ENCODE measurements at regions not wholly inside any gene's neighbourhood (a gene's known extent, or its start where the extent isn't known, plus 50 kb on each side); places are given as distances from the start of the nearest gene placed in this dataset.

DNA sequence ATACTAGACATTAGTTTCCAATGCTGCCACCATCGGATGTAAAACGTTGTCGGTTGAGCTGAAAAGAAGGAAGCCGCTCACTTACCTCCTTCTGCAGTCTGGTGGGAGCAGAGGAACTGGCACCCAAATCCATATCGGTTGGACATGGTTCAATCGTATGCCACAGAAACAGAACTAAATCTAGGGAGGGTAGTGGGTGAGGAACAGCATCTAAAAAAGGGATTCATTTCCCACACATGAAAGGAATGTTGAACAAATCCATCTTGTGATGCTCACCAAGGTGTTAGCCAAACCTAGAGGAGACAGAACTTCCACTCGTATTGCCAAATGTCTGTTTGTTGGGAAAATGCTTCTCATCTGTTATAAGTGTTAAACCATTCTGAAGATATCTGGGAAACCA lies 532.7 kb downstream of the NLGN4X start:
- H3K4me2 ChIP-seq (ENCODE audit: control insufficient read depth, extremely low read depth, insufficient read depth, low read depth, low read length) = no peak overlapping the region
- TF ChIP-seq EZH2 (IDR thresholded peaks at IDR 0.05; ENCODE audit: low read length) = no peak
- TF ChIP-seq, protein P1, sequence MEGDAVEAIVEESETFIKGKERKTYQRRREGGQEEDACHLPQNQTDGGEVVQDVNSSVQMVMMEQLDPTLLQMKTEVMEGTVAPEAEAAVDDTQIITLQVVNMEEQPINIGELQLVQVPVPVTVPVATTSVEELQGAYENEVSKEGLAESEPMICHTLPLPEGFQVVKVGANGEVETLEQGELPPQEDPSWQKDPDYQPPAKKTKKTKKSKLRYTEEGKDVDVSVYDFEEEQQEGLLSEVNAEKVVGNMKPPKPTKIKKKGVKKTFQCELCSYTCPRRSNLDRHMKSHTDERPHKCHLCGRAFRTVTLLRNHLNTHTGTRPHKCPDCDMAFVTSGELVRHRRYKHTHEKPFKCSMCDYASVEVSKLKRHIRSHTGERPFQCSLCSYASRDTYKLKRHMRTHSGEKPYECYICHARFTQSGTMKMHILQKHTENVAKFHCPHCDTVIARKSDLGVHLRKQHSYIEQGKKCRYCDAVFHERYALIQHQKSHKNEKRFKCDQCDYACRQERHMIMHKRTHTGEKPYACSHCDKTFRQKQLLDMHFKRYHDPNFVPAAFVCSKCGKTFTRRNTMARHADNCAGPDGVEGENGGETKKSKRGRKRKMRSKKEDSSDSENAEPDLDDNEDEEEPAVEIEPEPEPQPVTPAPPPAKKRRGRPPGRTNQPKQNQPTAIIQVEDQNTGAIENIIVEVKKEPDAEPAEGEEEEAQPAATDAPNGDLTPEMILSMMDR (optimal IDR thresholded peaks at IDR 0.05 in 1 of 3, IDR thresholded peaks at IDR 0.05 in 1 of 3, conservative IDR thresholded peaks at IDR 0.05 in 1 of 3; ENCODE audit: extremely low read depth in 1 of 3, insufficient read depth in 2 of 3, low read length in 3 of 3) = no peak
- H3K79me2 ChIP-seq (ENCODE audit: control insufficient read depth, insufficient read depth, low read length) = no peaks in the 10 kb centered on the region
- H4K20me1 ChIP-seq (ENCODE audit: control insufficient read depth, extremely low read depth, insufficient read depth, low read length) = no peaks in the 10 kb centered on the region
- H3K36me3 ChIP-seq (ENCODE audit: control insufficient read depth in 2 of 2, extremely low read depth in 1 of 2, insufficient read depth in 2 of 2, low read length in 2 of 2) = no peaks in the 10 kb centered on the region
- no peak overlapping the region for H3K4me3 ChIP-seq (ENCODE audit: control insufficient read depth in 2 of 3, extremely low read depth in 1 of 3, insufficient read depth in 2 of 3, low read depth in 1 of 3, low read length in 3 of 3)
- H3K27me3 ChIP-seq (ENCODE audit: control insufficient read depth, extremely low read depth, insufficient read depth, low read length) = no peaks in the 10 kb centered on the region
- no peaks in the 10 kb centered on the region for H3K9me3 ChIP-seq (ENCODE audit: control insufficient read depth, low read depth, low read length)
- no peak for FAIRE-seq
- no peaks in the 10 kb centered on the region for H3K9me1 ChIP-seq (ENCODE audit: control insufficient read depth, extremely low read depth, insufficient read depth, low read length)
- DNase-seq (ENCODE audit: low read depth, low spot score) = no peak
- no peak overlapping the region for H3K27ac ChIP-seq (ENCODE audit: control insufficient read depth, insufficient read depth, low read length)
- dilution Hi-C loops (cut with MboI; ENCODE audit: extremely low pct_ligation_motif_present, low sequenced_read_pairs) = no loop called here
- no peaks in the 10 kb centered on the region for H3K4me1 ChIP-seq (ENCODE audit: control insufficient read depth, extremely low read depth, insufficient read depth, low read length)
- no peak overlapping the region for H2AFZ ChIP-seq (ENCODE audit: control insufficient read depth, low read length)
- H3K9ac ChIP-seq (ENCODE audit: control insufficient read depth, extremely low read depth, insufficient read depth, low read length) = no peak overlapping the region

DNA sequence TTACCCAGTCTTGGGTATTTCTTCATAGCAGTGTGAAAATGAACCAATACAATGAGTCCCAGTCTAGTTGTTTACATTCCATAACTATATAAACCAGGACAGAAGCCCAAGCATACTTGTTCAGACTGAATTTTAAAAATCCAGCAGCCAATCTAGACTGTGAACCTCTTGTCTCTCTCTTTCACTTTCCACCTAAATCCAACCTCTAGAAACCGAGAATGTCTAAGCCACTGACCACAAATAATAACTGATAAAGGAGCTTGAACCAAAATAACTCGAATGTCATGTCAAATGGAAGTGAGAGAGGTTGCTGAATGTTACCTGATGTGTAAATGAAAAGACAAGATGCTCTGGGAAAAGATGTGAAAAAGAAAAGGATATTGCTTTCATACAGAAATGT lies 544.7 kb downstream of the NLGN4X start:
- Histone ChIP-seq H3K9ac (ENCODE audit: control insufficient read depth, extremely low read depth, insufficient read depth, low read length) (no peak overlapping the region), H3K9me1 (ENCODE audit: control insufficient read depth, extremely low read depth, insufficient read depth, low read length) (no peaks in the 10 kb centered on the region), H3K27ac (ENCODE audit: control insufficient read depth, insufficient read depth, low read length) (no peak overlapping the region), H3K9me3 (ENCODE audit: control insufficient read depth, low read depth, low read length) (no peaks in the 10 kb centered on the region), H3K27me3 (ENCODE audit: control insufficient read depth, extremely low read depth, insufficient read depth, low read length) (no peaks in the 10 kb centered on the region), H2AFZ (ENCODE audit: control insufficient read depth, low read length) (no peak overlapping the region), H3K79me2 (ENCODE audit: control insufficient read depth, insufficient read depth, low read length) (no peaks in the 10 kb centered on the region), H3K4me2 (ENCODE audit: control insufficient read depth, extremely low read depth, insufficient read depth, low read depth, low read length) (no peak overlapping the region), H4K20me1 (ENCODE audit: control insufficient read depth, extremely low read depth, insufficient read depth, low read length) (no peaks in the 10 kb centered on the region), H3K4me1 (ENCODE audit: control insufficient read depth, extremely low read depth, insufficient read depth, low read length) (no peaks in the 10 kb centered on the region), H3K36me3 (ENCODE audit: control insufficient read depth in 2 of 2, extremely low read depth in 1 of 2, insufficient read depth in 2 of 2, low read length in 2 of 2) (no peaks in the 10 kb centered on the region), H3K4me3 (ENCODE audit: control insufficient read depth in 2 of 3, extremely low read depth in 1 of 3, insufficient read depth in 2 of 3, low read depth in 1 of 3, low read length in 3 of 3) (no peak overlapping the region)
- no peak for TF ChIP-seq EZH2 (IDR thresholded peaks at IDR 0.05; ENCODE audit: low read length)
- TF ChIP-seq, protein P1 (optimal IDR thresholded peaks at IDR 0.05 in 1 of 3, IDR thresholded peaks at IDR 0.05 in 1 of 3, conservative IDR thresholded peaks at IDR 0.05 in 1 of 3; ENCODE audit: extremely low read depth in 1 of 3, insufficient read depth in 2 of 3, low read length in 3 of 3) = no peak
- FAIRE-seq = no peak
- DNase-seq (ENCODE audit: low read depth, low spot score) = no peak
- dilution Hi-C loops (cut with MboI; ENCODE audit: extremely low pct_ligation_motif_present, low sequenced_read_pairs) = no loop called here
